ENCODE measurements at regions not wholly inside any gene's neighbourhood (a gene's known extent, or its start where the extent isn't known, plus 50 kb on each side); places are given as distances from the start of the nearest gene placed in this dataset.
"Not testable (repeated sequence)": the region's sequence is repeated elsewhere in the genome, so short reads cannot be mapped to it uniquely, and the experiment has no call there.

GRCh38 chr12:84492351-84492883, 420.2 kb downstream of the SLC6A15 start:
- Histone ChIP-seq H3K9ac (ENCODE audit: low read depth in 1 of 2, low read length in 2 of 2) (no peak overlapping the region), H3K4me3 (ENCODE audit: low read length in 2 of 2) (no peak overlapping the region), H3K27me3 (ENCODE audit: control insufficient read depth in 2 of 2, insufficient read depth in 2 of 2, low read length in 2 of 2) (no peaks in the 10 kb centered on the region), H3K4me1 (ENCODE audit: control insufficient read depth in 2 of 2, insufficient read depth in 2 of 2, low read length in 2 of 2) (no peaks in the 10 kb centered on the region), H3K36me3 (ENCODE audit: control insufficient read depth in 2 of 2, insufficient read depth in 2 of 2, low read length in 2 of 2) (no peaks in the 10 kb centered on the region), H3K9me3 (ENCODE audit: control insufficient read depth in 2 of 2, low read length in 2 of 2) (no peaks in the 10 kb centered on the region), H3K27ac (ENCODE audit: low read depth in 2 of 2, low read length in 2 of 2) (no peak overlapping the region)

GRCh38 chr12:84484798-84485197, 427.8 kb downstream of the SLC6A15 start:
- Histone ChIP-seq H3K9ac (ENCODE audit: low read depth in 1 of 2, low read length in 2 of 2) (no peak overlapping the region), H3K4me1 (ENCODE audit: control insufficient read depth in 2 of 2, insufficient read depth in 2 of 2, low read length in 2 of 2) (no peaks in the 10 kb centered on the region), H3K4me3 (ENCODE audit: low read length in 2 of 2) (no peak overlapping the region), H3K9me3 (ENCODE audit: control insufficient read depth in 2 of 2, low read length in 2 of 2) (no peaks in the 10 kb centered on the region), H3K36me3 (ENCODE audit: control insufficient read depth in 2 of 2, insufficient read depth in 2 of 2, low read length in 2 of 2) (no peaks in the 10 kb centered on the region), H3K27me3 (ENCODE audit: control insufficient read depth in 2 of 2, insufficient read depth in 2 of 2, low read length in 2 of 2) (no peaks in the 10 kb centered on the region), H3K27ac (ENCODE audit: low read depth in 2 of 2, low read length in 2 of 2) (no peak overlapping the region)

- H3K9me3 ChIP-seq (ENCODE audit: control insufficient read depth in 2 of 2, low read length in 2 of 2) = no peaks in the 10 kb centered on the region
- no peak overlapping the region for H3K4me3 ChIP-seq (ENCODE audit: low read length in 2 of 2)
- no peak overlapping the region for H3K27ac ChIP-seq (ENCODE audit: low read depth in 2 of 2, low read length in 2 of 2)
- H3K9ac ChIP-seq (ENCODE audit: low read depth in 1 of 2, low read length in 2 of 2) = no peak overlapping the region
- H3K4me1 ChIP-seq (ENCODE audit: control insufficient read depth in 2 of 2, insufficient read depth in 2 of 2, low read length in 2 of 2) = no peaks in the 10 kb centered on the region
- H3K36me3 ChIP-seq (ENCODE audit: control insufficient read depth in 2 of 2, insufficient read depth in 2 of 2, low read length in 2 of 2) = no peaks in the 10 kb centered on the region
- H3K27me3 ChIP-seq (ENCODE audit: control insufficient read depth in 2 of 2, insufficient read depth in 2 of 2, low read length in 2 of 2) = no peaks in the 10 kb centered on the region
These were observed 431.8 kb downstream of the SLC6A15 start for GRCh38 chr12:84480803-84481202.

GRCh38 chr12:84470361-84470760, 442.2 kb downstream of the SLC6A15 start:
- no peak overlapping the region for H3K4me3 ChIP-seq (ENCODE audit: low read length in 2 of 2)
- H3K4me1 ChIP-seq (ENCODE audit: control insufficient read depth in 2 of 2, insufficient read depth in 2 of 2, low read length in 2 of 2) = no peaks in the 10 kb centered on the region

GRCh38 chr12:84464616-84465015, 448.0 kb downstream of the SLC6A15 start:
- Histone ChIP-seq H3K36me3 (ENCODE audit: control insufficient read depth in 2 of 2, insufficient read depth in 2 of 2, low read length in 2 of 2) (no peaks in the 10 kb centered on the region), H3K27me3 (ENCODE audit: control insufficient read depth in 2 of 2, insufficient read depth in 2 of 2, low read length in 2 of 2) (no peaks in the 10 kb centered on the region)

More at GRCh38 chr12:84470361-84470760, 442.2 kb downstream of the SLC6A15 start:
- no peak overlapping the region for H3K9ac ChIP-seq (ENCODE audit: low read depth in 1 of 2, low read length in 2 of 2)
- H3K36me3 ChIP-seq (ENCODE audit: control insufficient read depth in 2 of 2, insufficient read depth in 2 of 2, low read length in 2 of 2) = no peaks in the 10 kb centered on the region
- no peak overlapping the region for H3K27ac ChIP-seq (ENCODE audit: low read depth in 2 of 2, low read length in 2 of 2)
- no peaks in the 10 kb centered on the region for H3K27me3 ChIP-seq (ENCODE audit: control insufficient read depth in 2 of 2, insufficient read depth in 2 of 2, low read length in 2 of 2)
- no peaks in the 10 kb centered on the region for H3K9me3 ChIP-seq (ENCODE audit: control insufficient read depth in 2 of 2, low read length in 2 of 2)

GRCh38 chr12:84463741-84464495, 448.7 kb downstream of the SLC6A15 start:
- H3K9me3 ChIP-seq (ENCODE audit: control insufficient read depth in 2 of 2, low read length in 2 of 2) = no peaks in the 10 kb centered on the region
- H3K27ac ChIP-seq (ENCODE audit: low read depth in 2 of 2, low read length in 2 of 2) = no peak overlapping the region
- no peaks in the 10 kb centered on the region for H3K27me3 ChIP-seq (ENCODE audit: control insufficient read depth in 2 of 2, insufficient read depth in 2 of 2, low read length in 2 of 2)
- H3K9ac ChIP-seq (ENCODE audit: low read depth in 1 of 2, low read length in 2 of 2) = no peak overlapping the region
- H3K4me1 ChIP-seq (ENCODE audit: control insufficient read depth in 2 of 2, insufficient read depth in 2 of 2, low read length in 2 of 2) = no peaks in the 10 kb centered on the region
- H3K36me3 ChIP-seq (ENCODE audit: control insufficient read depth in 2 of 2, insufficient read depth in 2 of 2, low read length in 2 of 2) = no peaks in the 10 kb centered on the region
- no peak overlapping the region for H3K4me3 ChIP-seq (ENCODE audit: low read length in 2 of 2)

More at GRCh38 chr12:84464616-84465015, 448.0 kb downstream of the SLC6A15 start:
- H3K9ac ChIP-seq (ENCODE audit: low read depth in 1 of 2, low read length in 2 of 2) = no peak overlapping the region
- no peak overlapping the region for H3K4me3 ChIP-seq (ENCODE audit: low read length in 2 of 2)
- no peak overlapping the region for H3K27ac ChIP-seq (ENCODE audit: low read depth in 2 of 2, low read length in 2 of 2)
- no peaks in the 10 kb centered on the region for H3K4me1 ChIP-seq (ENCODE audit: control insufficient read depth in 2 of 2, insufficient read depth in 2 of 2, low read length in 2 of 2)
- H3K9me3 ChIP-seq (ENCODE audit: control insufficient read depth in 2 of 2, low read length in 2 of 2) = no peaks in the 10 kb centered on the region

GRCh38 chr12:84455598-84455997, 457.0 kb downstream of the SLC6A15 start:
- Histone ChIP-seq H3K27ac (ENCODE audit: low read depth in 2 of 2, low read length in 2 of 2) (no peak overlapping the region), H3K9me3 (ENCODE audit: control insufficient read depth in 2 of 2, low read length in 2 of 2) (no peaks in the 10 kb centered on the region), H3K4me1 (ENCODE audit: control insufficient read depth in 2 of 2, insufficient read depth in 2 of 2, low read length in 2 of 2) (no peaks in the 10 kb centered on the region), H3K27me3 (ENCODE audit: control insufficient read depth in 2 of 2, insufficient read depth in 2 of 2, low read length in 2 of 2) (no peaks in the 10 kb centered on the region), H3K9ac (ENCODE audit: low read depth in 1 of 2, low read length in 2 of 2) (no peak overlapping the region), H3K4me3 (ENCODE audit: low read length in 2 of 2) (no peak overlapping the region), H3K36me3 (ENCODE audit: control insufficient read depth in 2 of 2, insufficient read depth in 2 of 2, low read length in 2 of 2) (no peaks in the 10 kb centered on the region)

- not testable (repeated sequence) for H3K9ac ChIP-seq (ENCODE audit: low read depth in 1 of 2, low read length in 2 of 2); H3K27me3 ChIP-seq (ENCODE audit: control insufficient read depth in 2 of 2, insufficient read depth in 2 of 2, low read length in 2 of 2); H3K4me3 ChIP-seq (ENCODE audit: low read length in 2 of 2); H3K36me3 ChIP-seq (ENCODE audit: control insufficient read depth in 2 of 2, insufficient read depth in 2 of 2, low read length in 2 of 2); H3K4me1 ChIP-seq (ENCODE audit: control insufficient read depth in 2 of 2, insufficient read depth in 2 of 2, low read length in 2 of 2); H3K9me3 ChIP-seq (ENCODE audit: control insufficient read depth in 2 of 2, low read length in 2 of 2); H3K27ac ChIP-seq (ENCODE audit: low read depth in 2 of 2, low read length in 2 of 2)
These were observed 466.1 kb downstream of the SLC6A15 start for GRCh38 chr12:84446478-84446877.

- no peak overlapping the region for H3K27ac ChIP-seq (ENCODE audit: low read depth in 2 of 2, low read length in 2 of 2)
- no peak overlapping the region for H3K9ac ChIP-seq (ENCODE audit: low read depth in 1 of 2, low read length in 2 of 2)
- no peaks in the 10 kb centered on the region for H3K36me3 ChIP-seq (ENCODE audit: control insufficient read depth in 2 of 2, insufficient read depth in 2 of 2, low read length in 2 of 2)
- no peaks in the 10 kb centered on the region for H3K9me3 ChIP-seq (ENCODE audit: control insufficient read depth in 2 of 2, low read length in 2 of 2)
- H3K4me3 ChIP-seq (ENCODE audit: low read length in 2 of 2) = no peak overlapping the region
- no peaks in the 10 kb centered on the region for H3K27me3 ChIP-seq (ENCODE audit: control insufficient read depth in 2 of 2, insufficient read depth in 2 of 2, low read length in 2 of 2)
- no peaks in the 10 kb centered on the region for H3K4me1 ChIP-seq (ENCODE audit: control insufficient read depth in 2 of 2, insufficient read depth in 2 of 2, low read length in 2 of 2)
These were observed 476.5 kb downstream of the SLC6A15 start for GRCh38 chr12:84436134-84436533.

GRCh38 chr12:84435682-84436081, 476.9 kb downstream of the SLC6A15 start:
- Histone ChIP-seq H3K36me3 (ENCODE audit: control insufficient read depth in 2 of 2, insufficient read depth in 2 of 2, low read length in 2 of 2) (no peaks in the 10 kb centered on the region), H3K4me1 (ENCODE audit: control insufficient read depth in 2 of 2, insufficient read depth in 2 of 2, low read length in 2 of 2) (no peaks in the 10 kb centered on the region), H3K27me3 (ENCODE audit: control insufficient read depth in 2 of 2, insufficient read depth in 2 of 2, low read length in 2 of 2) (no peaks in the 10 kb centered on the region), H3K9ac (ENCODE audit: low read depth in 1 of 2, low read length in 2 of 2) (no peak overlapping the region), H3K4me3 (ENCODE audit: low read length in 2 of 2) (no peak overlapping the region), H3K9me3 (ENCODE audit: control insufficient read depth in 2 of 2, low read length in 2 of 2) (no peaks in the 10 kb centered on the region), H3K27ac (ENCODE audit: low read depth in 2 of 2, low read length in 2 of 2) (no peak overlapping the region)
